Karpas-422 (cell line): ENCODE measurements at regions not wholly inside any gene's neighbourhood (a gene's known extent, or its start where the extent isn't known, plus 50 kb on each side); places are given as distances from the start of the nearest gene placed in this dataset.

Experiments used
- DNase-seq: peaks from one replicate; pipeline ENCODE4 v3.0.0-alpha.2; 2015
- H2AFZ ChIP-seq: fragments of 200-600 bp; sonication (generic); 2 replicates; pipeline ENCODE4 v1.6.1; 2014; ENCODE audit warnings: antibody characterized with exemption, low read length, mixed read lengths
- H3K27ac ChIP-seq: fragments of 200-600 bp; sonication (generic); 2 replicates; pipeline ENCODE4 v1.5.1; 2014; ENCODE audit warnings: mild to moderate bottlenecking, low read length, moderate library complexity
- H3K27me3 ChIP-seq: fragments of 200-600 bp; sonication (generic); 2 replicates; pipeline ENCODE4 v1.6.1; 2014; ENCODE audit warnings: low read length, mixed read lengths
- H3K36me3 ChIP-seq: fragments of 200-600 bp; sonication (generic); 2 replicates; pipeline ENCODE4 v1.6.1; 2014; ENCODE audit warnings: low read length, mixed read lengths; ENCODE audit not compliant: insufficient read depth
- H3K4me1 ChIP-seq: fragments of 200-600 bp; sonication (generic); 2 replicates; pipeline ENCODE4 v1.6.1; 2014; ENCODE audit warnings: mild to moderate bottlenecking, low read length, mixed read lengths
- H3K4me2 ChIP-seq: fragments of 200-600 bp; sonication (generic); 2 replicates; pipeline ENCODE4 v1.6.1; 2014; ENCODE audit warnings: low read length, low read depth, mild to moderate bottlenecking; ENCODE audit not compliant: poor library complexity, severe bottlenecking
- H3K4me3 ChIP-seq: fragments of 200-600 bp; sonication (generic); 2 replicates; pipeline ENCODE4 v1.5.1; 2014; ENCODE audit warnings: mild to moderate bottlenecking, antibody characterized with exemption, low read length, mixed read lengths
- H3K79me2 ChIP-seq: fragments of 200-600 bp; sonication (generic); 2 replicates; pipeline ENCODE4 v1.6.1; 2014; ENCODE audit warnings: mild to moderate bottlenecking, low read length, mixed read lengths
- H3K9ac ChIP-seq: fragments of 200-600 bp; sonication (generic); 2 replicates; pipeline ENCODE4 v1.6.0; 2014; ENCODE audit warnings: low read length
- H3K9me2 ChIP-seq: fragments of 200-600 bp; sonication (generic), shearing (Covaris generic); replicated peaks from 2 replicates; pipeline ENCODE4 v1.6.0; 2014; ENCODE audit warnings: mild to moderate bottlenecking, low read length, moderate library complexity; ENCODE audit not compliant: insufficient read depth
- H3K9me3 ChIP-seq: fragments of 300-700, 200-600 bp; sonication (generic); 2 replicates; pipeline ENCODE4 v1.6.1; 2014; ENCODE audit warnings: low read length, mixed read lengths
- H4K20me1 ChIP-seq: fragments of 200-600 bp; sonication (generic); 2 replicates; pipeline ENCODE4 v1.6.1; 2014; ENCODE audit warnings: mild to moderate bottlenecking, antibody characterized with exemption, low read length, low read depth; ENCODE audit not compliant: insufficient read depth

DNA sequence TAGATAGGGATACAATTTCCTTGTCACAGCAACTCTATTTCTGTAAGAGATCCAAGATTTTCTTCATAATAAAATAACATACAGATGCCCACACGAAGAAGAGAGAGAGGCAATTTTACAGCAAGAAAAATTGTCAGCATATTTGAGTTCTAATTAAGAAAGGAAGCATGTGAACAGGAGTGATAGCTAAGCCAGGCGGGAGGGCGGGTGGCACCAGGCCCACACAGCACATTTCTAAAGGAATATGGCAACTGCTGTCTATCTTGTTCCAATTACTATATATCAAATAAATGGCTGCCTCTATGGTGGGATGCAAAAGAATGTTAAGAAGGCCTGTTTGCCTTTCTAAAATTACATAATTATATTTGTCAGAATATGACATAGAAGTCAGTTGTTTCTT is 248.3 kb upstream of the DOK6 start:
- no peaks in the 10 kb centered on the region for H4K20me1 ChIP-seq

DNA sequence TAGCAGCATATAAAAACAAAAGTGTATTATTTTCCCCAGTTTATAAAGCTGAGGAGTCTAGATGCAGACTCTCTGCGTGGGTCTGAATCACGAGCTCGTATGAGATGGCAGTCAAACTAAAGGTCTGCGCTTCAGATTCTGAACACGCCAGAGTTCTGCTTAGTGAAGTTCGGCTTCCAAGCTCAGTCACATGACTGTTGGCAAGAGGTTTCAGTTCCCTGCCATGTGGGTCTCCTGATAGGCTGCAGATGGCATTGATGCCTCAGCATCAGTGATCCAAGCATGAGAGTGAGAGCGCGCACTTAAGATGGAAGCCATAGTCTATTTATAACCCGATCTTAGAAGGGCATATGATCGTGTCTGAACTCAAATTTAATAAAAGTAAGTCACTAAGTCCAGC is 242.8 kb upstream of the DOK6 start:
- H2AFZ ChIP-seq, result no peak overlapping the region
- H3K4me1 ChIP-seq, result no peaks in the 10 kb centered on the region
- no peak overlapping the region for H3K27ac ChIP-seq
- H3K9me3 ChIP-seq, result peaks cover 16% of the 10 kb centered on the region
- no peaks in the 10 kb centered on the region for H4K20me1 ChIP-seq
- H3K36me3 ChIP-seq, result no peaks in the 10 kb centered on the region
- no peaks in the 10 kb centered on the region for H3K79me2 ChIP-seq
- H3K27me3 ChIP-seq, result no peaks in the 10 kb centered on the region
- no peak overlapping the region for H3K4me3 ChIP-seq
- no peaks in the 10 kb centered on the region for H3K9me2 ChIP-seq
- H3K4me2 ChIP-seq, result no peak overlapping the region
- no peak for DNase-seq
- H3K9ac ChIP-seq, result no peak overlapping the region

More for the DNA sequence above, 248.3 kb upstream of the DOK6 start:
- Histone ChIP-seq H3K27ac (no peak overlapping the region), H3K9ac (no peak overlapping the region), H3K27me3 (no peaks in the 10 kb centered on the region), H3K4me3 (no peak overlapping the region), H3K79me2 (no peaks in the 10 kb centered on the region), H3K9me3 (peaks cover 37% of the 10 kb centered on the region), H3K36me3 (no peaks in the 10 kb centered on the region), H3K4me2 (no peak overlapping the region), H3K4me1 (no peaks in the 10 kb centered on the region), H3K9me2 (no peaks in the 10 kb centered on the region), H2AFZ (no peak overlapping the region)
- no peak for DNase-seq

GRCh38 chr18:69158944-69159343 is 241.7 kb upstream of the DOK6 start:
- Histone ChIP-seq H3K9ac (no peak overlapping the region), H3K9me3 (peaks cover 14% of the 10 kb centered on the region), H3K4me3 (no peak overlapping the region), H3K9me2 (no peaks in the 10 kb centered on the region), H3K27me3 (no peaks in the 10 kb centered on the region), H2AFZ (no peak overlapping the region), H4K20me1 (no peaks in the 10 kb centered on the region), H3K79me2 (no peaks in the 10 kb centered on the region), H3K27ac (no peak overlapping the region), H3K36me3 (no peaks in the 10 kb centered on the region), H3K4me2 (no peak overlapping the region), H3K4me1 (no peaks in the 10 kb centered on the region)
- no peak for DNase-seq

DNA sequence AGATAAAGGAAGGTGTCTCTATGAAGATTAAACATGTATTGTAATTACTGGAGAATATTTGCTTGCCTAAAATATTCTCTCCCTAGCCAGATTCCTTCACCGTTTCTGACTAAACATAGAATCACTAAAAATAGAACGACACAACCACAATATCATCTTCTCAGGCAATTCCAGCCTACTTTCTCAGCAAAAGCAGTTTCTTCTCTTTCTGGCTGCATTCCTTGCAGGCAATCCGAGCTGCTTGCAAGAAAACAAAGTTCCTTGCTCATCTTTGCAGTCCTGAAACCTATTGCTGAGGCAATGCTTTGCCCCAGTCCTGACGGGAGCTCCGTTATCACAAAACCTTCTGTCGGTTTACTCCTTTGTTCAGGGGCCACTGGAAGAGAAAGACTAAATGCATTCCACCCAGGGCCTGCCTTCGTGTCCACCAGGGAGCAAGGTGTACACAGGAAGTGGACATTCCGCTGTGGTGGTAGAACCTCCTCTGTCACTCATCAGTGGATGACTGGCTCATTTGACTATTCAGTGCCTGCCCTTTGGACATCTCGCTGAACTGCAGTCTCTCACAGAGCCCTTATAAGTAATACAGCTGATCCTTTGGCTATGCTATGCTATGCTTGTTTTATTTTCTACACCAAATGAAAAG is 239.2 kb upstream of the DOK6 start:
- H3K79me2 ChIP-seq, result no peaks in the 10 kb centered on the region
- H3K4me3 ChIP-seq, result no peak overlapping the region
- no peaks in the 10 kb centered on the region for H3K27me3 ChIP-seq
- no peak overlapping the region for H3K4me2 ChIP-seq
- no peaks in the 10 kb centered on the region for H3K36me3 ChIP-seq
- H2AFZ ChIP-seq, result no peak overlapping the region
- H3K27ac ChIP-seq, result no peak overlapping the region
- H3K9me3 ChIP-seq, result peaks cover 26% of the 10 kb centered on the region
- no peaks in the 10 kb centered on the region for H4K20me1 ChIP-seq
- no peak overlapping the region for H3K9ac ChIP-seq
- no peaks in the 10 kb centered on the region for H3K4me1 ChIP-seq
- no peak for DNase-seq
- no peaks in the 10 kb centered on the region for H3K9me2 ChIP-seq

DNA sequence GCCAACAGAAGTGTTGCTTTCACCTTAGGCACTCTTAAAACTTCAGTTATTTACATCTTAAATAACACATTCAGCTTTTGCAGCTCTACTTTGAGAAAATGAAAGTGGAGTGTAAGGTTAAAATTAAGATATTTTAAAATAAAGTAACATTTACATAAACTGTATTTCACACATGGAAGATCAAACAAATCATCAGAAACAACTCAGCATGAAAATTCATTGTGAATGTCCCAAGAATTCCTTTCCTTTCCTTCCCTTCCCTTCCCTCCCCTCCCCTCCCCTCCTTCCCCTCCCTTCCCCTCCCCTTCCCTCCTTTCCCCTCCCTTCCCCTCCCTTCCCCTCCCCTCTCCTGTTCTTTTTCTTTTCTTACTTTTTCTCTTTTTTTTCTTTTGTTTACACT is 238.0 kb upstream of the DOK6 start:
- no peaks in the 10 kb centered on the region for H3K9me2 ChIP-seq
- no peak overlapping the region for H3K9ac ChIP-seq
- H3K36me3 ChIP-seq, result no peaks in the 10 kb centered on the region
- no peaks in the 10 kb centered on the region for H3K79me2 ChIP-seq
- H3K9me3 ChIP-seq, result peaks cover 26% of the 10 kb centered on the region
- no peaks in the 10 kb centered on the region for H3K27me3 ChIP-seq
- no peak overlapping the region for H2AFZ ChIP-seq
- no peak overlapping the region for H3K4me2 ChIP-seq
- DNase-seq, result no peak
- no peak overlapping the region for H3K27ac ChIP-seq
- no peaks in the 10 kb centered on the region for H4K20me1 ChIP-seq
- no peaks in the 10 kb centered on the region for H3K4me1 ChIP-seq
- no peak overlapping the region for H3K4me3 ChIP-seq

DNA sequence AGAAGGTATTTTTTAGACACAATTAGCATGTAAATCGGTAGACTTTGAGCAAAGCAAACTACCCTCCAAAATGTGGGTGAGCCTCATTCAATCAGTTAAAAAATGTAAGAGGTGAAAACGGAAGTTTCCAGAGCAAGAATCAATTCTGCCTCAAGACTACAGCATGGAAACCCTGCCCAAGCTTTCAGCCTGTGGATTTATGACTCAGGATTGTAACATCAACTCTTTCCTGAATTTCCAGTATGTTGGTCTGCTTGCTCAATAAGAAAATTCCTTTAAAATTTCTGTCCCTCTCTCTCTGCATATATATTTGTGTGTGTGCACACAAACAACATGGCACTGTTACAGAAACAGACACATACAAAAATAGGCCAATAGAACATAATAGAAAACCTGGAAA is 228.6 kb upstream of the DOK6 start:
- H3K4me2 ChIP-seq, result no peak overlapping the region
- H3K4me3 ChIP-seq, result no peak overlapping the region
- no peaks in the 10 kb centered on the region for H3K79me2 ChIP-seq
- H3K36me3 ChIP-seq, result no peaks in the 10 kb centered on the region
- H4K20me1 ChIP-seq, result no peaks in the 10 kb centered on the region
- peaks cover 41% of the 10 kb centered on the region for H3K9me3 ChIP-seq
- H3K27ac ChIP-seq, result no peak overlapping the region
- no peak for DNase-seq
- no peaks in the 10 kb centered on the region for H3K27me3 ChIP-seq
- no peaks in the 10 kb centered on the region for H3K9me2 ChIP-seq
- no peak overlapping the region for H2AFZ ChIP-seq
- H3K4me1 ChIP-seq, result no peaks in the 10 kb centered on the region
- no peak overlapping the region for H3K9ac ChIP-seq

GRCh38 chr18:69175681-69176080 is 225.0 kb upstream of the DOK6 start:
- Histone ChIP-seq H3K4me1 (no peaks in the 10 kb centered on the region), H3K9me3 (peaks cover 47% of the 10 kb centered on the region), H3K4me3 (no peak overlapping the region), H3K27ac (no peak overlapping the region), H3K9ac (no peak overlapping the region), H3K9me2 (no peaks in the 10 kb centered on the region), H3K36me3 (no peaks in the 10 kb centered on the region), H3K27me3 (no peaks in the 10 kb centered on the region), H2AFZ (no peak overlapping the region), H3K79me2 (no peaks in the 10 kb centered on the region), H4K20me1 (no peaks in the 10 kb centered on the region), H3K4me2 (no peak overlapping the region)
- DNase-seq, result no peak

- Histone ChIP-seq H3K9ac (no peak overlapping the region), H3K27me3 (no peaks in the 10 kb centered on the region), H3K27ac (no peak overlapping the region), H3K4me3 (no peak overlapping the region), H3K9me3 (peaks cover 46% of the 10 kb centered on the region), H3K79me2 (no peaks in the 10 kb centered on the region), H3K9me2 (no peaks in the 10 kb centered on the region), H2AFZ (no peak overlapping the region), H3K4me1 (no peaks in the 10 kb centered on the region), H3K4me2 (no peak overlapping the region), H3K36me3 (no peaks in the 10 kb centered on the region), H4K20me1 (no peaks in the 10 kb centered on the region)
- no peak for DNase-seq
Measured at GRCh38 chr18:69176741-69177140, 223.9 kb upstream of the DOK6 start.

DNA sequence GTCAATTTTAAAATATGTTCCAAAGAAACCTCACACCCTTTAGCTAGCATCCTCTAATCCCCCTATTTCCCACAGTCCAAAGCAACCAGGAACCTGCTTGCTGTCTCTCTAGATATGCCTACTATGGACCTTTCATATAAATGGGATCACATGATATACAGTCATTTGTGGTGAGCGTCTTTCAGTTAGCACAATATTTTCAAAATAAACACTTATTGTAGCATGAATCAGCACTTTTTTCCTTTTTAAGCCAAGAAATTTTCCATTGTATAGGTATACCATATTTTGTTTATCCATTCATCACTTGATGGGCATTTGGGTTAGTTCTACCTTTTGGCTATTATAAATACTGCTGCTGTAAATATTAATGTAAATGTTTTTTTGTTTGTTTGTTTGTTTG is 223.0 kb upstream of the DOK6 start:
- no peaks in the 10 kb centered on the region for H3K9me2 ChIP-seq
- H2AFZ ChIP-seq, result no peak overlapping the region
- no peak for DNase-seq
- H3K4me3 ChIP-seq, result no peak overlapping the region
- H3K9me3 ChIP-seq, result peaks cover 43% of the 10 kb centered on the region
- no peaks in the 10 kb centered on the region for H3K27me3 ChIP-seq
- no peaks in the 10 kb centered on the region for H3K36me3 ChIP-seq
- no peak overlapping the region for H3K9ac ChIP-seq
- no peak overlapping the region for H3K4me2 ChIP-seq
- no peaks in the 10 kb centered on the region for H4K20me1 ChIP-seq
- H3K79me2 ChIP-seq, result no peaks in the 10 kb centered on the region
- H3K4me1 ChIP-seq, result no peaks in the 10 kb centered on the region
- H3K27ac ChIP-seq, result no peak overlapping the region
